Upper lobe of left lung (tissue), 4 donors: ENCODE measurements at regions not wholly inside any gene's neighbourhood (a gene's known extent, or its start where the extent isn't known, plus 50 kb on each side); places are given as distances from the start of the nearest gene placed in this dataset.

Experiments used
- POLR2A ChIP-seq, 4 donors: fragments of 450-650 bp; IDR thresholded peaks; one replicate each; pipeline ENCODE4 v1.5.1; 2016 to 2017; ENCODE audit warnings: antibody characterized with exemption in 4 of 4, mild to moderate bottlenecking in 2 of 4
- TF ChIP-seq, protein P1 (sequence below), 6 experiments: fragments of 450-650 bp in 4 of 6; fragments of 200-600 bp in 2 of 6; sonication (generic) in 2 of 6; IDR thresholded peaks; one replicate each; pipeline ENCODE4 v1.5.1; 2016 to 2019; ENCODE audit warnings: antibody characterized with exemption in 6 of 6

DNA sequence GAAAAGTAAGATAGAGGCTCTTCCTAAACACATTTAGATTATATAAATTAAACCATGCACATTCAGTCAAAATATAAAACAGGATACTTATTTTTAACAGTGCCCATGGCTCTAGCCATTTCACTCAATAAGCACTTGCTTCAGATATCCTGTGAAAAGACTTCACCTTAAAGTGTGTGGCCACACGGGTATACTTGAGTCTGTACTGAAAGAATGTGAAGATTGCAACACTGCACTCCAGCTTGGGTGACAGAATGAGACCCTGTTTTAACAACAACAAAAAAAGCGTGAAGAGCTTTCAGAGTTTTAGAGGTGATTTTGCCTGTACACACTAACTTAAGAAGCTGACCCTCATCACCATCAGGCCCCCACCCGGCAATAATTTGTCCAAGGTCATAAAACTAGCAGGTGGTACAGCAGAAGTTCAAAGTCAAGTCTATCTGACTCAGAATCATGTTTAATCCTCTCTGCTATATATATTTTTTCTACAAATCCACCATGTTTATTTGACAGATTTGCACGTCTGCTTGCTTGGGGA, 203.5 kb upstream of the GUCY1A2 start:
- TF ChIP-seq, protein P1, sequence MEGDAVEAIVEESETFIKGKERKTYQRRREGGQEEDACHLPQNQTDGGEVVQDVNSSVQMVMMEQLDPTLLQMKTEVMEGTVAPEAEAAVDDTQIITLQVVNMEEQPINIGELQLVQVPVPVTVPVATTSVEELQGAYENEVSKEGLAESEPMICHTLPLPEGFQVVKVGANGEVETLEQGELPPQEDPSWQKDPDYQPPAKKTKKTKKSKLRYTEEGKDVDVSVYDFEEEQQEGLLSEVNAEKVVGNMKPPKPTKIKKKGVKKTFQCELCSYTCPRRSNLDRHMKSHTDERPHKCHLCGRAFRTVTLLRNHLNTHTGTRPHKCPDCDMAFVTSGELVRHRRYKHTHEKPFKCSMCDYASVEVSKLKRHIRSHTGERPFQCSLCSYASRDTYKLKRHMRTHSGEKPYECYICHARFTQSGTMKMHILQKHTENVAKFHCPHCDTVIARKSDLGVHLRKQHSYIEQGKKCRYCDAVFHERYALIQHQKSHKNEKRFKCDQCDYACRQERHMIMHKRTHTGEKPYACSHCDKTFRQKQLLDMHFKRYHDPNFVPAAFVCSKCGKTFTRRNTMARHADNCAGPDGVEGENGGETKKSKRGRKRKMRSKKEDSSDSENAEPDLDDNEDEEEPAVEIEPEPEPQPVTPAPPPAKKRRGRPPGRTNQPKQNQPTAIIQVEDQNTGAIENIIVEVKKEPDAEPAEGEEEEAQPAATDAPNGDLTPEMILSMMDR (IDR thresholded peaks at IDR 0.05), result no peak
- no peak for TF ChIP-seq POLR2A (IDR thresholded peaks at IDR 0.05)
